Left cardiac atrium (tissue), 4 donors: ENCODE measurements at regions not wholly inside any gene's neighbourhood (a gene's known extent, or its start where the extent isn't known, plus 50 kb on each side); places are given as distances from the start of the nearest gene placed in this dataset.

Source experiments
- ATAC-seq, 2 donors: fragments of 200-7000 bp; cut with Tn5 transposase; one replicate each; pipeline ENCODE4 v1.9.1; 2020; ENCODE audit warnings: mild to moderate bottlenecking in 2 of 2, moderate library complexity in 2 of 2
- DNase-seq: peaks from one replicate; pipeline ENCODE4 v3.0.0-alpha.2; 2020
- intact Hi-C, 2 donors: fragments of 100-400 bp; cut with DNase I; formaldehyde crosslinking; loops; one replicate each; pipeline versions ENCODE4 v1.14.1 to v1.15.1; 2022 to 2023
- donor health status: DM: no; HTN: yes; CAD: no.
- donor health status: DM: no; HTN: yes; CAD: no; lungs with severe emphysema.
- donor health status: DM: yes; HTN: yes; CAD: no.
- donor health status: Dilated cardiomyopathy.

DNA sequence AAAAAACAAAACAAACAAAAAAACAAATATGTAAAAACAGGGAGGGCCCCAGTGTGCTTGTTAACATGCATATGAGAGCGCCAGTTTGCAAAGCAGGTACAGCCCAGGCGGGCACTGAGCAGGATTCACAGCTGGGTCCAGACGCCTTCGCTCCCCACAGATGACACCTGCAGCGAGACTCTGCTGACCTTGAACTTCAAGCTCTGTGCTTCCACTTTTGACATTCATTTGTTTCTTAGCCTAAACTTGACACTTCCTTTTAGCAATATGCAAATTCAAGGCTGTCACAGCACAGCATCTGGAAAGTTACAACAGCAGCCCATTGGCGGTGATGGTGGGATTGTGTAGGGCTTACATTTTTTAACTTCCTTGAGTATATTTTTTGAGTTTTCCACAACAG, 88.8 kb upstream of the TNS3 start:
- DNase-seq: no peak
- intact Hi-C loops: no loop called here
- no peak for ATAC-seq

DNA sequence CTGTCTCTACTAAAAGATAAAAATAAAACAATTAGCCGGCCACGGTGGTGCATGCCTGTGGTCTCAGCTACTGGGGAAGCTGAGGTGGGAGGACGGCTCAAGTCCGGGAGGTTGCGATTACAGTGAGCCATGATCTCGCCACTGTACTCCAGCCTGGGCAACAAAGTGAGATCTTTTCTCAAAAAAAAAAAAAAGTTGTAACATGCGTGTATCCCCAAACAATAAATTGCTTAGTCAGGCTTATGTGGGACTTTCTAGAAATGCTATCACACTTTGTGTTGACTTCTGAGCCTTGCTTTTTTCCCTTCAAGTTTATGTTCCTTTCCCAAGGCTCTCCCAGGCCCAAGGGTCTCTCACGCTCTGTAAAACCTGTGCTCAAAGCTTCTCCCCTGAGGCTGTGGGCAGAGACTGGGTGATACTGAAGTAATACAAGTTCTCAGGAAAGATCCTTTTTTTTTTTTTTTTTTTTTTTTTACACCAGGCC, 88.0 kb upstream of the TNS3 start:
- intact Hi-C loops: no loop called here
- no peak for DNase-seq
- peak in 1 of 2 donors; percentile 39 for ATAC-seq

DNA sequence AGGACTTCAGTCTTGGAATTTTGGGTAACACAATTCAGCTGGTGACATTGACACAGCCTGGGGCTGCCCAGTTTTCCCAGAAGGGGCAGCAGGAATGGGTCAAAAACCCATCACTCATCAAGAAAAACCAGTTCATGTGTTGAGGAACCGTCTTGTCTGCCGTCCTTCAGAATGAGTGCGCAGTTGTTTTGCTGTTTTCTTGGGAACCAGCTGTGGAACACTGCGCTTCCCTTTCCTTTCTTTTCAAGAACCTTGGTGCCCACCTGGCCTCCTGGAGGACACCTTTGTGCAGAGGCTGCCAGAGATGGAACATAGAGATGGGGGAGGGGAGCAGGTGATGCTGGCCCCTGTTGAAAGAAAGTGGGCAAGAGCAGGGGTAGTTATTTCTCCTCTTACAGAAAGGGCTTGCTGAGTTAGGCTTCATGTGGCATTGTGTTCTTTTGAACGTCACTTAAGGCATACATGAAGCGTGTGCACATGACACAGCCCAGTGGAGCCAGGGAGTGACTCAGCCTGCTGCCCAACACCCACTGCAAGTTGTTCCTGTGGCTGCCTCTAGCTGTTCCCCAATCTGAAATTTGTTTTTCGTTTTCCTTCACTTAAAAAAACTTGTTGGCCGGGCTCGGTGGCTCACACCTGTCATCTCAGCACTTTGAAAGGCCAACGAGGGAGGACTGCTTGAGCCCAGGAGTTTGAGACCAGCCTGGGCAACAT, 87.4 kb upstream of the TNS3 start:
- peak; percentile 91 to 92 for ATAC-seq
- intact Hi-C loops: no loop called here
- peak; percentile 80 for DNase-seq

DNA sequence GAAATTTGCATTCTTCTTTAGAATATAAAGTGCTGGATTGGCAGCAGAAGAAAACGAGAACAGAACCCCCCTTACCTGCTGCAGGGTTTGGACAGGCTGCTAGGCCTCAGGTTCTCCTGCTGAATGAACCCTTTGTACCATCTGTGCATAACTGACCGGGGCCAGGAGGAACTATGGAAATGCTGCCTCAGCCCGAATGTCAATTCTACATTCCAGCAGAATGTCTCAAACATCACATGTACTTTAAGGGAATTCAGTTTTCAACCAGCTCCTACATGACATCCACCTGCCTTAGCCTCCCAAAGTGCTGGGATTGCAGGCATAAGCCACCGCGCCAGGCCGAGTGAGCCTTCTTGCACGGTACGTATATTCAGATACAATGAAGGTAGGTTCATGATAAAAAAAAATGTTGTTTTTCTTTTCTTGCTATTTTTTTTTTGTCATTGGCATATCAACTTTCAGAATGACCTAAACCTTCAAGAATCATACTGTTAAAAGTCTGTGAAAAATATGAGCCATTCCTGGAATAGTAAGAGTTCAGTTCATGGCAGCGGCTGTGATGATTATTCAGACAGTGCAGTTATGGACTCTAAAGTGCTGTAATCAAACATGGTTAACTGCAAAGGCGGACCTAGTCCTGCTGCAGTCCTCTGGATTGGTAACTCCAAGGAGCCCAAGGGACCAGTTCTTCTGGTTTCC, 84.4 kb upstream of the TNS3 start:
- DNase-seq: no peak
- ATAC-seq: no peak
- intact Hi-C loops: no loop called here

DNA sequence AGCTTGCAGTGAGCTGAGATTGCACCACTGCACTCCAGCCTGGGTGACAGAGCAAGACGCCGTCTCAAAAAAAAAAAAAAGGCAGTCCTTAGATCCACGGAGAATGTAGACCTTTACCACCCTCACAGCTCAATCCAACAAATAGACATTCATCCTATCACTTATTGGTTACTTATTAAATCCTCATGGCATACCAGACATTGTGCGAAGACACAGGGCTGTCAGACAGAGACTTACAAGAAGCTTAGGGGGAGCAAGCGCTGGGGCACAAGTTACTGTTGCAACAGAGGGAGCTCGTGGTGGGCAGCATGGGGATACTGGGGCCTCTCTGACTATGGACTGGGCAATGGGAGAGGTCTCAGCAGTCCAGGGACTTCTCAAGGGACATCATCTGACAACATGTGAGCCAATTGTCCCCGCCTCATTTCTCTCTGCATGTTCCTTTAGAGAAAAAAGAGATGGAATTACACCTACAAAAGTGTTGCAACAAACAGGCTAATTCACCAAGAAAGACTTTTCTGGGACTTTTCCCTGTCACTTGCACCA, 82.8 kb upstream of the TNS3 start:
- DNase-seq: no peak
- intact Hi-C loops: no loop called here

DNA sequence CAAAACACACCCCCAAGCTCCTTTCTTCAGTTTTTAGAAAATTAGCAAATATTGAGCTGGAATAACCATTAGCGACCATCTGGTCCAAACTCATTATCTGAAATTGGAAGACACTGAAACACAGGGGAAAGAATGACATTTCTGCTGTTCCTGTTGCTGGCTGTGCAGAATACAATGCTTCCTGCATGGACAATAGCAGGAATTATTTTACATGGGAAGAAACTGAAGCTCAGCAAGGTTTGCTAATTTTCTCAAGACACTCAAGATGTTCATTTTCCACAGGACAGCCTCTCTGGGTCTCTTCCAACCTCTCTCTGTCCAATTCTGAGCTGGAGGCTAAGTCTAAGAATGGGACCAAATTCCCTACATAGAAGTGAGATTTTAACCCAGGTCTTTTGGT, 81.9 kb upstream of the TNS3 start:
- no peak for ATAC-seq
- intact Hi-C loops: no loop called here

More for the DNA sequence above, 82.8 kb upstream of the TNS3 start:
- ATAC-seq: no peak

DNA sequence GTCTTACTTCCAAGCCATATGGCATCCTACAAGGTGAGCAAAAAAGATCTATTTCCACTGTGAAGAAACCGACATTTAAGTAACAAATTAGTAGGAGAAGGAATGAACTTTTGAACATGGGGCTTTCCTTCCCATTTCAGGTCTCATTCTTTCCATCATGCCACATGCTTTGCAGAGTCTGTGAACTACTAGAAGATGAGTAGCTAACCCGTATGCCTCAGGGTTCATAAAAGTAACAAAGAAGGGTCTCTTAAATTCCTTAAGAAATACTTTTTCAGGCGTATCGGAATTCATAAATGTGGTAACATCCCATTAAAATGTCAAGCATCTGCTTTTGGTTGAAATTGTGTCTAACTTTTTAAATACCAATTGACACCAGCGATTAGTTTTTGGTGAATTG, 81.3 kb upstream of the TNS3 start:
- ATAC-seq: no peak
- intact Hi-C loops: no loop called here
- DNase-seq: no peak

More for the DNA sequence above, 81.9 kb upstream of the TNS3 start:
- DNase-seq: no peak

DNA sequence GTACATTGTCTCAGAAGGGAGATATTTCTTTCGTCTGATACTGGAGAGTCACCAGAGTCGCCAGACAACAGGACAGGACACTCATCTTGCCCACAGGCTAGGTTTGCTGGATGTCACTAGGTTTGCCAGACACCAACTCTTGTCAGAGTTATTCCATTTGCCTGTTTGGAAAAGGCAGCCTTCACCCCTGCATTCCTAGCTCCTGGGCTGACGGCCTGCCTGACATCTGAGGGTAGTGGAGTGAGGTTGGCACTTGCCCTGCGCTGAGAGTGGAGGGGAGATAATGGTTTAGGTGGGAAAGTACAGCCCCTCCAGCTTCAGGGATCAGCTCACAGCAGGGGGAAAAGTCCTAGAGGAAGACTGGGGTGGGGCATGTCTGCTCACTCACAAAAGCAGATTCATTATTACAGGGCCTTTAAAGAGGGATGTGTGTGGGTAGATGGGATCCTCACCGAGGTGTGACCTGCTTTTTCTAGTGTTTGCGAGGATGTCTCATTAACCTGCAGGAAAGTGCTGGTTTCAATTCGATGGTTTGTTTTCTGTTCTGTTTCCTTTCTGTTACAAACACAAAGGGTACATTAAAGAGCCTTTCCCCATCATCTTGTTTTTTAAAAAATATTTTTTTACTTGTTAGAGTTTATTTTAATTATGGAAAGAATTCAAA, 79.3 kb upstream of the TNS3 start:
- intact Hi-C loops: no loop called here
- DNase-seq (no peak), ATAC-seq (no peak)

DNA sequence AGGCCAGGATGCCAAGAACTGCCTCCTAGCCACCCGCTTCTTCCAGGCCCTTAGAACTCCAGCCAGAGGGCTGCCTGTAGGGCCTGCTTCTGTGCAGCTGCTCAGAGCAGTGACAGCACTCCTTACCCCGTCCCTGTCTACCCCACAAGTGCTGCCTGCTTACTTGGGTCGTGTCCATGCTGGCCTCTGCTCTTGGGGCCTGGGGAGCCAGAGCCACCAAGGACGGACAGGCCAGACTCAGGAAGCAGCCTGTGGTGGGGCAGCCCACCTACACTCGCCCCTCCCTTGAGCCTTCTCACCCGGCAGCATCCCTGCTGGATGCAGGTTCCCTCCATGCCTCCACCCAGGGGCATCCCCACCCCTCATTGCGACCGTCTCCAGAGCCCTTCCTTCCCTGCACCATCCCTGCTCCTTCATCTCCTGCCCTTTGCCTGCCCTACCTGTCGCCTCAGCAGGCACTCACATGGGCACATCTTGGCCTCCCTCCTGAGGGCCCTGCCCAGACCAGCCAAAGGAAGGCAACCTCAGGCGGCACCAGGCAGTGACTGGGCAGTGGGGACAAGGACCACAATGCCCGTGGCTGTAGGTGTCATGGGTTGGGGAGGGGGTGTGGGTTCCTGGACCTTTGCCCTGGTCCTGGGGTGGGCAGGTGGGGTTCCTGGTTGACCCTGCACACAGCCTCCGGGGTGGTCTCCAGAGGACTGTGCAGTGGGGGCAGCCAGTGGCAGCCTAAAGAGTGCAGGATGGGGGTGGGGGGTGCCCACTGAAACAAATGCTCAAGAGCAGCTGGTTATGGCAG, 78.0 kb upstream of the TNS3 start:
- intact Hi-C loops: no loop called here
- ATAC-seq (no peak), DNase-seq (no peak)

DNA sequence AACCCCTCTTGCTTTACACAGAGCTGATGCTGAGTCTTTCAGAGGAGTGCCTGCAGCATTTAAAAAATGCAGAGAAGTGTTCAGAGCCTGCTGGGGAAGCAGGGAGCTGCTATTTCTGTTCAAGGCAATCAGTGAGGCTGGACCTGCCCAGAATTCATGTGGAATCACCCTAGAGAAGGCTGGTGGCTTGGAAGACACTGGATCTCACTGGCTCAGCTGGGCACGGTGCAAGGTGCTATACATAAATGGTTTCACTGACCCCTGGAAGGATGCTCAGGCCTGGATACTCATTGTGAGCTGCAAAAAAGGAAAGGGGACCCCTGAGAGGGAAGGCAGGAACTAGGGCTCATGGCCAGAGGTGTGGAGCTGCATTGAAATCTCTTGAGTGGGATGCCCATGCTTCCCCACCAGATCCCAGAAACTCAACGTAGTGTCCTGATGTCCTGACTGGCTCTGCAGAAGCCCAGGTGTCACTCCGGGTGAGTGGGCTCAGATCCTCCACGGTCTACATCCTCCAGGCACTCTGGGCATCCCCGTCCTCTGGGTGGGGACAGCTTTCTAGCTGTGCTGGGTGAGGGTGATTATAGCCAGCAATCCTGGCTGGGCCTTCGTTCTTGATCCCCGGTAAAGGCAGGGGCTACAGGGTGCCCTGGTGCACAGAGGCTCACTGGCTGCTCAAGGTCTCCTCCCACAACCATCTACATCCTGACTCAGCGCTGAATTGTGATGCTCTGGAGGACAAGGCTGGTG, 77.2 kb upstream of the TNS3 start:
- ATAC-seq (no peak), DNase-seq (no peak)
- intact Hi-C loops: no loop called here

DNA sequence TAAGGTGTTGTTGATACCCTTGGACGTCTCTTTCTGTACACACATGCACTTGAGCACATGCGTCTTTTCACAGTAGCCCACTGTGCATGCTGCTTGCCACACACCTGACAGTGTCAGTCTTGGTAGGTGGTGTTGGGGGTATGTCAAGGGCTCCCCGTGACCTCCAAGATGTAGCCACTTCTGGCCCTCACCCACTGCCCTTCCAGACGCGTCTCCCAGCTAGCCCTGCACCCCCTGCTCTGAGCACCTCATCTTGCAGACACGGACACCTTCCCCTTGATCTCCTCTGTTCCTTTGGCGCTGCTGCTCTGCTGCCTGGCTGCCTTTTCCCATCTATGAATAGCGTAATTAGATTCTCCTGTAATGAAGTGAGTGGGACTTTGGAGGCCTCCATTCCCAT, 75.2 kb upstream of the TNS3 start:
- DNase-seq (no peak), ATAC-seq (no peak)
- intact Hi-C loops: no loop called here

DNA sequence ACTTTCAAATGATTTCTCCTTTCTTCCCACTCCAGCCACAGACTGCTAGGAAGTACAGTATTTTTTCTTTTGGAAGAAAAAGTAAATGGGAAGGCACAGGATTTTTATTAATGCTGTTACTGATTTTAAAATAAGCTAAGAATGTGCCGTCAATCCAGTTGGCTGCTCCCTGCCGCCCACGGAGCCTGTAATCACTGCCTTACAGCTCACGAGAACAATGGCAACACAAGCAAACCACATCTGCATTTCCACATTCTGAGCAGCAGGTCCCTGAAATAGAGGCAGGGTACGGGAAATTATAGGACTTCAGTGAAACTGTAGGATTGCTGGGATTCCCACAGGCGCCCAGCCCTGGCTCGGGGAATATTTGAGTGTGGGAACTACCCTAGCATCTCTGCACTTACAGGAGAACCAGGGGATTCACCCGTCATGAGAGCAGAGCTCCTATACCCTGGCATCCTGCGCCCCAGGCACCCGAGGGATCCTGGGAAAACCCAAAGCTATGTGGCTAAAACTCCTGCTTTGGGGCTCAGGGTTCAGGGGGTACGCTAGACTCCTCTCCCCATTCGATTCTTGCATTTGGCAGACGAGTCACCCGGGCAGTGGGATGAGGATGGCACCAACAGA, 72.9 kb upstream of the TNS3 start:
- intact Hi-C loops: no loop called here

DNA sequence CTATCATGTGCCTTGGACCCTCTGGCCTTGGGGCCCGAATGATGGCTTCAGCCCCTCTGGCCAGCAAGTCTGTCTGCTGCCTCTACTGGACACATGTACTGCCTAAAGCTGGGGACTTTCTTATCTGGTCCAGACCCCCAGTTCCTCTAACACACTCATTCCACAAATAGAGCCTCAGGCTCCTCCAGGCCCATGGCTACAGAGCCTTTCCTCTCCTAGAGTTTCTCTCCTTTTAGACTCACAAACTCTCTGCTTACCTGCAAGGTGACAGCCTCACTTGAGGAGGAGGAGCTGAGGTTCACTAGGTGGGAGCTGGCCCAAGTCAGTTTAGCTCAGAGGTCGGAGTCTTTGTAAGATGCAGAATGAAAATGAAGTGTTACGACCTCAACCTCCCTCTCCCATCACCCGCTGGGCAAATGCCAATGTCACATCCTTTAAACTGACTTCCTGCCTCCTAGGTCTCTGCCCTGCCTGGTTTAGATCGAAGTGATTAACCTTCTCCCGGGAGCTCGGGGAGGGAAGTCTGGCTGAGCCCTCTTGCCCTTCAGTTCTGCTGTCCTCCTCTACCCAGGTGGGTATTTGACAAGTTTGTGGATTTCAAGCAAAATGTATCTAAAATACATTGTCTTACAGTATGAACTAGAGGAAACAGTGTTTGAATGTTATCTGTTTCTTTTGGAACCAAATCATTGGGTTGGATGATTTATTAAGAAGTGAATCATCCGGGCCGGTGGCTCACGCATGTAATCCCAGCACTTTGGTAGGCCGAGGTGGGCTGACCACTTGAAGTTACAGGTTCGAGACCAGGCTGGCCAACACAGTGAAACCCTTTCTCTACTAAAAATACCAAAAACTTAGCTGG, 71.9 kb upstream of the TNS3 start:
- intact Hi-C loops: no loop called here
- DNase-seq: no peak
- no peak for ATAC-seq

More for the DNA sequence above, 72.9 kb upstream of the TNS3 start:
- ATAC-seq (no peak), DNase-seq (no peak)

DNA sequence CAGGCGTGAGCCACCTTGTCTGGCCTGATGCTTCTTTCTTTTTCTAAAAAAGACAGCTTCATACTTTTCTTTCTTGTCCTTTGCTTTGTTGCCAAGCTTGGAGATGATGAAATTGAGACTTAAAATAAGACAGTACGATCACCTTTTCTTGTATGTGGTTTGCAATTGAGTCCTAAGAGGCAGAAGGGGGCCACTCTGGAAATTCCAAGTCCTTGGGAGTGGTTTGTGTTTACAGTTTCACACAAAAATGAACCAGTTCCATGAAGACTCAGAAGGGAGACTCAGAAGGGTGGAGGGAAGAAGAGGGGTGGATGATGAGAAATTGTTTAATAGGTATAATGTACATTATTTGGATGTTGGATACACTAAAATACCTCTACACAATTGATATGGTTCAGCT, 70.7 kb upstream of the TNS3 start:
- no peak for DNase-seq
- intact Hi-C loops: no loop called here
- ATAC-seq: no peak

DNA sequence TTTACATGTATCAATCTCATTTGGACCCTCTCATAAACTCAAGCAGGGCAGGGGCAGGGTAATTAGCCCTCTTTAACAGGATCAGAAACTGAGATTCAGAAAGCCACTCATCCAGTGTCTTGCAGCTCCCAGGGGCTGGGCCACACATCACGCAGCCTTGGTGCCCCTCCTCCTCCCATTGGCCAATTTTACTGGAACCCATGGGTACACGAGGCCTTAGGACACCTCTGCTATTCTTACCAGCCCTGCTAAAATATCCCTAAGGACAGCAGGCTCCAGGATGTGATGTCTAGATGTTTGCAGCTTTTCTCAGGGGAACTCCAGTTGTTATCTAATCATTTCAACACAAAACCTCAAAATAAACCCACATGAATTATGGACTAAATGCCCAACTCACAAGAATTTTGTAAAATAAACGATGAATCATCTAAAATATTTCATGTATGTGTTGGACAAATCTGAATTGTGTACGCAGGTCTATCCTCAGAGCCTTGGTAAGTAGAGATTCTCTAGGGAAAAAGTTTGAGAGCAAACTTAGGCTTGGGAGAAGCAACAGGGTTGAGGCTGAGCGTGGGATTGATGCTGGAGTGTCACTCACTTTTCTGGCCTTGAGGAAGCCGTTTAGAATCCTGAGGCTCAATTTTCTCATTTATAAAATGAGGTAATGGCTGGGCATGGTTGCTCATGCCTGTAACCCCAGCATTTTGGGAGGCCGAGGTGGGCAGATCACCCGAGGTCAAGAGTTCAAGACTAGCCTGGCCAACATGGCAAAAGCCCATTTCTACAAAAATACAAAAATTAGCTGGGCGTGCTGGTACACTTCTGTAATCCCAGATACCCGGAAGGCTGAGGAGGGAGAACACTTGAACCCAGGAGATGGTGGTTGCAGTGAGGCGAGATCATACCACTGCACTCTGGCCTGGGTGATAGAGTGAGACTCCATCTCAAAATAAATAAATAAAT, 69.7 kb upstream of the TNS3 start:
- intact Hi-C loops: no loop called here
- DNase-seq: no peak
- peak; percentile 70 to 71 for ATAC-seq

DNA sequence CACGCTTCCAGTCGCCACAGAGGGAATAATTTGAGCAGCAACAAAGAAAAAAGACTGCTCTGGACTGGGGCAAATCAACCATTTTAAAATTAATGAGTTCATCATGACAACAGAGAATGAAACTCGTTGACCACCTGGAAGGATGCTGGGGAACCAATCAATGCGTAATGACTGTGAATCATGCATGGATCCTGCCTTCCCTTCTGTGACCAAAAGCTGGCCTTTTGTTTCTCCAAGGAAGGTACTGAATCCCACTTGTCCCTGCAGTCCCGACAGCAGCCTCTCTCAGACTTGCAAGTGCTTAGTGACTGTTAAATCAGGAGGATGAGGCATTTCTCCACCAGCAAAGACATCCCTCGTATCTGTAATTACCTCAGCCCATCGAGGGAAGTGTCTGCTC, 68.0 kb upstream of the TNS3 start:
- intact Hi-C loops: no loop called here
- ATAC-seq: no peak

More for the DNA sequence above, 68.0 kb upstream of the TNS3 start:
- no peak for DNase-seq
